ENCODE measurements at regions not wholly inside any gene's neighbourhood (a gene's known extent, or its start where the extent isn't known, plus 50 kb on each side); places are given as distances from the start of the nearest gene placed in this dataset.
A peak's percentile ranks its signal among the peaks of the same experiment; 100 is the strongest.

DNA sequence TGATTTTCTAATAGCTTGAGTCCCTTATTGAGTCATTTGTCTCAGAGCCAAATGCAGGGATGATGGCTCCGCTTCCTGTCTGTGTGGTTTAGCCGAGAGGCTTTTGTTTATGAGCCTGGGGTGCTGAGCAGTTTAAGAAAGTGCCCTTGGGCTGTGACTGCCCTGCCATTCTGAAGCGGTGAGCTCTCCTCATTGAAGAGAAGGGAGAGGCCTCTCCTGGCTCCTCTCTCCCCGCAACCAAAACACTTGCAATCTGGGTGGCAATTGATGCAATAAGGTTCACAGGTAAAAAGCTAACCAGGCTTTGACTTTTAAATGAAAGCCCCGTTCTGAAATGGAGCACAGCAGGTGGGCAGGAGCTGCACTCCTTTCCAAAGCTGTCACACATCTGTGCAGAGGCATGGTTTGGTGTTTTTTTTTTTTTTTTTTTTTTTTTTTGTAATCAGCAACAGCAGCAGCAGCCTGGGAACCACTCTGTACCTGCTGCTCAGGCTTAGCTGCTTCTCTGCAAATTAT lies 403.7 kb downstream of the SIPA1L2 start:
- no peaks in the 10 kb centered on the region for H3K9me3 ChIP-seq (replicated peaks; ENCODE audit: control insufficient read depth, insufficient read depth, low read length)
- peaks cover 0 to 2% of the 10 kb centered on the region in 2 experiments for H3K27me3 ChIP-seq (ENCODE audit: control insufficient read depth in 2 of 2, insufficient read depth in 2 of 2, low read length in 2 of 2)
- H3K4me3 ChIP-seq (replicated peaks in 1 of 3; ENCODE audit: insufficient read depth in 1 of 3, low read depth in 1 of 3, low read length in 3 of 3), result no peak overlapping the region
- H4K20me1 ChIP-seq (replicated peaks; ENCODE audit: control insufficient read depth, extremely low read depth, insufficient read depth, low read length), result no peaks in the 10 kb centered on the region
- no peaks in the 10 kb centered on the region for H3K9me1 ChIP-seq (replicated peaks; ENCODE audit: control insufficient read depth, extremely low read depth, insufficient read depth, low read length)
- FAIRE-seq, result no peak
- no peak overlapping the region for H3K27ac ChIP-seq (ENCODE audit: insufficient read depth, low read depth, low read length)
- H3K4me2 ChIP-seq (ENCODE audit: insufficient read depth, low read length), result no peak overlapping the region
- H3K36me3 ChIP-seq (ENCODE audit: control insufficient read depth in 2 of 2, extremely low read depth in 1 of 2, insufficient read depth in 2 of 2, low read length in 2 of 2), result no peaks in the 10 kb centered on the region
- no peaks in the 10 kb centered on the region for H3K4me1 ChIP-seq (ENCODE audit: control insufficient read depth, extremely low read depth, insufficient read depth, low read length)
- DNase-seq (ENCODE audit: low read depth, low spot score), result peak; percentile 12
- TF ChIP-seq MYC (IDR thresholded peaks at IDR 0.05; ENCODE audit: low read depth, low read length) (no peak), FOS (IDR thresholded peaks at IDR 0.05; ENCODE audit: borderline replicate concordance, insufficient read depth, low read length) (peak; percentile 12), EZH2 (IDR thresholded peaks at IDR 0.05; ENCODE audit: borderline replicate concordance, low read depth, low read length, severe bottlenecking) (no peak)
- CTCF ChIA-PET, result interaction anchor here (1.7 to 2.9 kb wide), 3 partner anchors 13 to 22 kb away, joined by 3 to 8 read pairs (median 3); no protein-coding TSS in a partner anchor
- no TSS peak for BruUV-seq (replicated peaks)
- POLR2A ChIA-PET, result no interaction called here
- intact Hi-C loops (cut with micrococcal nuclease) (no loop called here), dilution Hi-C loops (cut with MboI; ENCODE audit: extremely low pct_ligation_motif_present, low sequenced_read_pairs) (no loop called here)
- no peak overlapping the region for H2AFZ ChIP-seq (ENCODE audit: low read depth, low read length)
- H3K79me2 ChIP-seq (ENCODE audit: control insufficient read depth, insufficient read depth, low read length), result no peaks in the 10 kb centered on the region
- no peak overlapping the region for H3K9ac ChIP-seq (replicated peaks; ENCODE audit: extremely low read depth, insufficient read depth, low read length)

DNA sequence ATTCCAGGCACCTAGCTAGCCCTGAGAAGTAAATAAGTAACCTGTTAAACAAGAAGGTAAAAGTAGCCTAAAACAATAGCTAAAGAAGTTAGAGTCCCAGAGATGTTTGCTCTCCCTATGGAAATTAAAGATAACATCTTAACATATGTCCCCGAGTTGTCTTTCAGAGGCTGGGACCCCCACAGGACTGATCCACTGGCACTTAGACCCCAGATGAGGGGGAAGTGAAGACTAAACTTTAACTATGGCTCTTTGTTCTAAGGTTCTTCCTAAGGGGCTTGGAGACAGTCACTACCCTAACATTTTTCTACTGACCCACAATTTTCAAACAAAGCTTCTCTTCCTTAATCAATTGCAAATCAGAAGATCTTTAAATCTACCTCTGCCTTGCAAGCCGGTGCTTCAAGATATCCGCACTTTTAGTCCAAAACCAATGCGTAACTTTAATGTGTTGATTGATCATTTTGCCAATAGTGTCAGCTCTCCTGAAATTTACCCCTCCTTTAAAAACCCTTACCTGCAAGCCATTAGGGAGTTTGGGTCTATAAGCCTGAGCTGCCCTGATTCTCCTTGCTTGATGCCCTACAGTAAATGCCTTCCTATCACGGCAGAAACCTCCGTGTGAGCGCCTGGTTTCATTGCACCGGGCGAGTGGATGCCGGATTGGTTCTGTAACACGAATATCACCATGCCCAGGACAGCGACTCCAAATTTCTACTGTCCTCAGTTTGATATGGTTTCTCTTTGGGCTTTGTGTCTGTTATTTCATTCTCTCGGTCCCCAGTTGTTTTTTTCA lies 404.4 kb downstream of the SIPA1L2 start:
- CTCF ChIA-PET, result interaction anchor here (0.8 to 2.9 kb wide), 3 partner anchors 9 to 14 kb away, joined by 3 to 8 read pairs (median 3); no protein-coding TSS in a partner anchor

More for the DNA sequence above, 404.4 kb downstream of the SIPA1L2 start:
- Histone ChIP-seq H3K4me1 (ENCODE audit: control insufficient read depth, extremely low read depth, insufficient read depth, low read length) (no peaks in the 10 kb centered on the region), H2AFZ (ENCODE audit: low read depth, low read length) (no peak overlapping the region), H3K27me3 (ENCODE audit: control insufficient read depth in 2 of 2, insufficient read depth in 2 of 2, low read length in 2 of 2) (peaks cover 0 to 2% of the 10 kb centered on the region in 2 experiments), H3K9ac (replicated peaks; ENCODE audit: extremely low read depth, insufficient read depth, low read length) (no peak overlapping the region), H4K20me1 (replicated peaks; ENCODE audit: control insufficient read depth, extremely low read depth, insufficient read depth, low read length) (no peaks in the 10 kb centered on the region), H3K9me3 (replicated peaks; ENCODE audit: control insufficient read depth, insufficient read depth, low read length) (no peaks in the 10 kb centered on the region), H3K4me3 (replicated peaks in 1 of 3; ENCODE audit: insufficient read depth in 1 of 3, low read depth in 1 of 3, low read length in 3 of 3) (no peak overlapping the region), H3K79me2 (ENCODE audit: control insufficient read depth, insufficient read depth, low read length) (no peaks in the 10 kb centered on the region), H3K36me3 (ENCODE audit: control insufficient read depth in 2 of 2, extremely low read depth in 1 of 2, insufficient read depth in 2 of 2, low read length in 2 of 2) (no peaks in the 10 kb centered on the region), H3K4me2 (ENCODE audit: insufficient read depth, low read length) (no peak overlapping the region), H3K27ac (ENCODE audit: insufficient read depth, low read depth, low read length) (no peak overlapping the region), H3K9me1 (replicated peaks; ENCODE audit: control insufficient read depth, extremely low read depth, insufficient read depth, low read length) (no peaks in the 10 kb centered on the region)
- POLR2A ChIA-PET, result no interaction called here
- DNase-seq (ENCODE audit: low read depth, low spot score) (no peak), FAIRE-seq (no peak)
- intact Hi-C loops (cut with micrococcal nuclease) (no loop called here), dilution Hi-C loops (cut with MboI; ENCODE audit: extremely low pct_ligation_motif_present, low sequenced_read_pairs) (no loop called here)
- TF ChIP-seq GATA2 (IDR thresholded peaks at IDR 0.05; ENCODE audit: insufficient read depth, insufficient read length, low read depth, low read length), result no peak
- TF ChIP-seq POLR2A (IDR thresholded peaks at IDR 0.05; ENCODE audit: low read depth, low read length), result no peak
- TF ChIP-seq, protein P1, sequence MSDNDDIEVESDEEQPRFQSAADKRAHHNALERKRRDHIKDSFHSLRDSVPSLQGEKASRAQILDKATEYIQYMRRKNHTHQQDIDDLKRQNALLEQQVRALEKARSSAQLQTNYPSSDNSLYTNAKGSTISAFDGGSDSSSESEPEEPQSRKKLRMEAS (IDR thresholded peaks at IDR 0.05; ENCODE audit: insufficient read depth, insufficient read length), result no peak
- TF ChIP-seq EZH2 (IDR thresholded peaks at IDR 0.05; ENCODE audit: borderline replicate concordance, low read depth, low read length, severe bottlenecking), result no peak
- no peak for TF ChIP-seq JUN (IDR thresholded peaks at IDR 0.05; ENCODE audit: borderline replicate concordance, insufficient read depth, insufficient read length, low read depth)
- TF ChIP-seq MYC (IDR thresholded peaks at IDR 0.05; ENCODE audit: low read depth, low read length), result no peak
- TF ChIP-seq, protein P2, sequence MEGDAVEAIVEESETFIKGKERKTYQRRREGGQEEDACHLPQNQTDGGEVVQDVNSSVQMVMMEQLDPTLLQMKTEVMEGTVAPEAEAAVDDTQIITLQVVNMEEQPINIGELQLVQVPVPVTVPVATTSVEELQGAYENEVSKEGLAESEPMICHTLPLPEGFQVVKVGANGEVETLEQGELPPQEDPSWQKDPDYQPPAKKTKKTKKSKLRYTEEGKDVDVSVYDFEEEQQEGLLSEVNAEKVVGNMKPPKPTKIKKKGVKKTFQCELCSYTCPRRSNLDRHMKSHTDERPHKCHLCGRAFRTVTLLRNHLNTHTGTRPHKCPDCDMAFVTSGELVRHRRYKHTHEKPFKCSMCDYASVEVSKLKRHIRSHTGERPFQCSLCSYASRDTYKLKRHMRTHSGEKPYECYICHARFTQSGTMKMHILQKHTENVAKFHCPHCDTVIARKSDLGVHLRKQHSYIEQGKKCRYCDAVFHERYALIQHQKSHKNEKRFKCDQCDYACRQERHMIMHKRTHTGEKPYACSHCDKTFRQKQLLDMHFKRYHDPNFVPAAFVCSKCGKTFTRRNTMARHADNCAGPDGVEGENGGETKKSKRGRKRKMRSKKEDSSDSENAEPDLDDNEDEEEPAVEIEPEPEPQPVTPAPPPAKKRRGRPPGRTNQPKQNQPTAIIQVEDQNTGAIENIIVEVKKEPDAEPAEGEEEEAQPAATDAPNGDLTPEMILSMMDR (IDR thresholded peaks at IDR 0.05; ENCODE audit: extremely low read depth in 1 of 2, insufficient read depth in 1 of 2, low read depth in 1 of 2, low read length in 2 of 2), result no peak
- TF ChIP-seq FOS (IDR thresholded peaks at IDR 0.05; ENCODE audit: borderline replicate concordance, insufficient read depth, low read length), result no peak
- no peak for TF ChIP-seq POLR2AphosphoS5 (IDR thresholded peaks at IDR 0.05; ENCODE audit: insufficient read depth, low read depth, low read length)
- no TSS peak for BruUV-seq (replicated peaks)

Data from endothelial cell of umbilical vein (primary cell).